GM19452 (cell line): ENCODE measurements at regions not wholly inside any gene's neighbourhood (a gene's known extent, or its start where the extent isn't known, plus 50 kb on each side); places are given as distances from the start of the nearest gene placed in this dataset.
"Not testable (repeated sequence)": the region's sequence is repeated elsewhere in the genome, so short reads cannot be mapped to it uniquely, and the experiment has no call there.

Source experiments
- ATAC-seq: cut with Tn5 transposase; IDR thresholded peaks from one replicate; pipeline ENCODE4 v1.9.1; 2021; ENCODE audit not compliant: unreplicated experiment

- ATAC-seq = not testable (repeated sequence)
Observed at GRCh38 chr3:13228169-13228568, 154.9 kb upstream of the IQSEC1 start.

GRCh38 chr3:13227315-13228165 lies 154.3 kb upstream of the IQSEC1 start:
- no peak for ATAC-seq

GRCh38 chr3:13224967-13225366 lies 151.7 kb upstream of the IQSEC1 start:
- ATAC-seq = no peak

- no peak for ATAC-seq
Observed at GRCh38 chr3:13223574-13224237, 150.5 kb upstream of the IQSEC1 start.

- no peak for ATAC-seq
Observed at GRCh38 chr3:13222891-13223573, 149.8 kb upstream of the IQSEC1 start.

GRCh38 chr3:13222131-13222530 lies 148.9 kb upstream of the IQSEC1 start:
- ATAC-seq = no peak

- no peak for ATAC-seq
Observed at GRCh38 chr3:13221491-13222061, 148.3 kb upstream of the IQSEC1 start.

GRCh38 chr3:13220991-13221390 lies 147.8 kb upstream of the IQSEC1 start:
- no peak for ATAC-seq

GRCh38 chr3:13219902-13220296 lies 146.7 kb upstream of the IQSEC1 start:
- ATAC-seq = no peak

- ATAC-seq = no peak
Observed at GRCh38 chr3:13219077-13219901, 146.1 kb upstream of the IQSEC1 start.

GRCh38 chr3:13218541-13218908 lies 145.3 kb upstream of the IQSEC1 start:
- no peak for ATAC-seq

GRCh38 chr3:13217736-13218540 lies 144.7 kb upstream of the IQSEC1 start:
- ATAC-seq = no peak

GRCh38 chr3:13217253-13217652 lies 144.0 kb upstream of the IQSEC1 start:
- no peak for ATAC-seq

GRCh38 chr3:13215940-13216546 lies 142.8 kb upstream of the IQSEC1 start:
- no peak for ATAC-seq

- no peak for ATAC-seq
Observed at GRCh38 chr3:13214847-13215472, 141.7 kb upstream of the IQSEC1 start.

- no peak for ATAC-seq
Observed at GRCh38 chr3:13213911-13214846, 140.9 kb upstream of the IQSEC1 start.

GRCh38 chr3:13213490-13213889 lies 140.3 kb upstream of the IQSEC1 start:
- ATAC-seq = no peak
